Spinal cord (tissue), 9 donors: ENCODE measurements at regions not wholly inside any gene's neighbourhood (a gene's known extent, or its start where the extent isn't known, plus 50 kb on each side); places are given as distances from the start of the nearest gene placed in this dataset.

Experiments used
- DNase-seq, 6 donors: peaks; one replicate each; pipeline versions ENCODE4 v3.0.0 to v3.0.0-alpha.2; 2013 to 2015; ENCODE audit warnings: low spot score in 6 of 6, low read depth in 4 of 6
- H3K27ac ChIP-seq: one replicate; pipeline ENCODE4 v1.5.1; 2013; ENCODE audit warnings: low read depth, low read length, control low read depth
- H3K27me3 ChIP-seq: one replicate; pipeline ENCODE4 v1.6.1; 2013; ENCODE audit warnings: low read length; ENCODE audit not compliant: control insufficient read depth, insufficient read depth
- H3K36me3 ChIP-seq: one replicate; pipeline ENCODE4 v1.6.1; 2013; ENCODE audit warnings: low read length; ENCODE audit not compliant: control insufficient read depth, insufficient read depth
- H3K4me1 ChIP-seq: one replicate; pipeline ENCODE4 v1.6.1; 2013; ENCODE audit warnings: low read length; ENCODE audit not compliant: control insufficient read depth, insufficient read depth
- H3K4me3 ChIP-seq: one replicate; pipeline ENCODE4 v1.5.1; 2013; ENCODE audit warnings: low read depth, low read length, control low read depth
- H3K9me3 ChIP-seq: one replicate; pipeline ENCODE4 v1.6.1; 2013; ENCODE audit warnings: low read length; ENCODE audit not compliant: control insufficient read depth, insufficient read depth
- WGBS: methylation state at CpG from one replicate; pipeline ENCODE4 v1.1.5; 2013; ENCODE audit warnings: missing lambda C conversion rate; ENCODE audit not compliant: insufficient coverage; 5-methylcytosine and 5-hydroxymethylcytosine counted together
- donor health status: healthy.

DNA sequence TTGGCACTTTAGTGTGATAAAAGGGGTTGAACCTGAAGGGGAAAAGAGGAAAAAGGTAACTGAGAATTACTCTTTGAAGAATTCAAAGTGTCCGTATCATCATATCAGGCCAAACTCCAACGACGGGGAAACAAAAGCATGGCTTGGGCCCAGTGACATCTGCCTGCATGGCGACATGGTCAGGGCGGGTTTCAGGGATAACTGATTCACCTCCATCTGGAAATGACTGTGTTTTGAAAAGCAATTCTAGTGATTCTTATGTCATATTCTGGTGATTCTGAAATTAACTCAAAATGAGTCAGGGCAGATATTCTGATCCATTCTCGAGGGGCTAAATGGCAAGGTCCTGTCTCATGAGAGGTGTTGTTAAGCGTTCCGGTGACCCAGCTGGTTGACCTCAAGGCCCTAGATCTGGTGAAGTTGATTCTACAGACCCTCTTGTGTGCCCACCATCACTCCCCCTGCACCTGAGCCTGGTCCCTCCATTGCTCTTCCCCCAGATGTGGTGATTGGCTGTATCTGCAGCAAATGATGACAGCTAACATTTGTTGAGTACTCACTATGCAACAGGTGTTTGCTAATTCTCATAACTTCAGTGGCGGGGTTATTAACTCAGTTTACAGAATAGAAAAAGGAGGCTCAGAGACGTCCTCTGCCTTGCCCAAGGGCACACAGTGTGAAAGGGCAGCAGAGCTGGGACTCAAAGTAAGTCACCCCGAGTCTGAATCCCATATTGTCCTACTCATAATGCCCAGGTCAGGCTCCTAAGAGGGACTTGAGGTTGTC lies 251.8 kb downstream of the MAF start:
- WGBS, result 86% methylated on average over 9 of the region's 11 CpGs

GRCh38 chr16:79347277-79347676 lies 253.3 kb downstream of the MAF start:
- no peak overlapping the region for H3K4me3 ChIP-seq
- WGBS, result 10% methylated on average over 18 of the region's 19 CpGs
- peaks cover 7% of the 10 kb centered on the region for H3K27me3 ChIP-seq
- no peak overlapping the region for H3K27ac ChIP-seq
- no peaks in the 10 kb centered on the region for H3K36me3 ChIP-seq
- DNase-seq, result peak in 2 of 6 donors; percentile 13 to 57
- no peaks in the 10 kb centered on the region for H3K9me3 ChIP-seq
- H3K4me1 ChIP-seq, result peaks cover 8% of the 10 kb centered on the region

More for the DNA sequence above, 251.8 kb downstream of the MAF start:
- Histone ChIP-seq H3K27ac (no peak overlapping the region), H3K4me3 (no peak overlapping the region), H3K27me3 (peaks cover 7% of the 10 kb centered on the region), H3K9me3 (no peaks in the 10 kb centered on the region), H3K36me3 (no peaks in the 10 kb centered on the region), H3K4me1 (peaks cover 8% of the 10 kb centered on the region)
- no peak for DNase-seq

DNA sequence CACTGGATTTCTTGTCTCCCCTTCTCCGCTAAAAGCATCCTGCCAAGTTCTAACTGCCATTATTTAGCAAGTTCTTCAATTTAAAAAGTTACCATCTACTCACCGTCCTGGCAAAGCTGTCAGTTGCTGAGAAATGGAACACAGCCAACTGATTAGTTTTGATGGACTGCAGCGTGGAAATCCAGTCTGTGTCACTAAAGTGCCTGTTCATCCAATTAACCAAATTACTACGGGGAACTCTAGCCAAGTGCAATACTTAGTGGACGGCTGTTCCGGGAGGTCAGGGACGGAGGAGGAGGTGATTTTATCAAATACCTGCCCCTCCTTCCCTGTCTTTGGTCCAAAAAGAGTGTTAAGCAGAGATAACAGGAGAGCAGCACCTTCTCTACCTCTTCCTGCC lies 260.7 kb downstream of the MAF start:
- no peak overlapping the region for H3K4me3 ChIP-seq
- no peaks in the 10 kb centered on the region for H3K9me3 ChIP-seq
- no peaks in the 10 kb centered on the region for H3K27me3 ChIP-seq
- H3K4me1 ChIP-seq, result no peaks in the 10 kb centered on the region
- H3K27ac ChIP-seq, result no peak overlapping the region
- no peaks in the 10 kb centered on the region for H3K36me3 ChIP-seq
- WGBS, result 50% methylated on average over 2 of the region's 7 CpGs
- DNase-seq, result peak in 2 of 6 donors; percentile 35 to 70

GRCh38 chr16:79337906-79338305 lies 262.6 kb downstream of the MAF start:
- Histone ChIP-seq H3K27me3 (no peaks in the 10 kb centered on the region), H3K27ac (no peak overlapping the region), H3K9me3 (no peaks in the 10 kb centered on the region), H3K36me3 (no peaks in the 10 kb centered on the region), H3K4me3 (no peak overlapping the region), H3K4me1 (no peaks in the 10 kb centered on the region)
- 98% methylated on average over 6 of the region's 7 CpGs for WGBS
- DNase-seq, result no peak

- Histone ChIP-seq H3K4me3 (no peak overlapping the region), H3K4me1 (no peaks in the 10 kb centered on the region), H3K9me3 (no peaks in the 10 kb centered on the region), H3K27me3 (no peaks in the 10 kb centered on the region), H3K27ac (no peak overlapping the region), H3K36me3 (no peaks in the 10 kb centered on the region)
- WGBS, result 88% methylated on average over 1 of the region's 6 CpGs
- no peak for DNase-seq
Measured at GRCh38 chr16:79336437-79337229, 263.9 kb downstream of the MAF start.

GRCh38 chr16:79334127-79334526 lies 266.4 kb downstream of the MAF start:
- H3K4me1 ChIP-seq, result no peaks in the 10 kb centered on the region
- peaks cover 3% of the 10 kb centered on the region for H3K27me3 ChIP-seq
- DNase-seq, result no peak
- no peak overlapping the region for H3K4me3 ChIP-seq
- no peaks in the 10 kb centered on the region for H3K9me3 ChIP-seq
- WGBS, result 72% methylated on average over 13 of the region's 13 CpGs
- no peaks in the 10 kb centered on the region for H3K36me3 ChIP-seq
- H3K27ac ChIP-seq, result no peak overlapping the region

DNA sequence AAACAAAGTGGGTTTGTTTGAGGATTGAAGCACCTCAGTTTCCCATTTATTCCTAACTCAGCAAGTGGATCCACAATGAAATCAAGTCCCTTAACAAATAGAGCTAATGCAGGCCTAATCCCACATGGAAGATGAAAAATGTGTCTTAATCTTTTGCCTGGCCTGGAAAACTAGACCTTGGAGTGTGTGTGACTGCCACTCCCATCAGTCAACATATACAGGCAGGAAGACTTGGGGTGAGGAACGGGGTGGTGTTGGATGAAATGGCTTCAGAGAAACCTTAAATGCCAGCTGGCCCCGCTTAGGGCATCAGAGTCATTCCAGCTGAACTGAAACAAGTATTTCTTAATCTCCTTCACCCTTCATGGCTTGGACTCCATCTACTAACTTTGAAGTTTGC lies 269.5 kb downstream of the MAF start:
- Histone ChIP-seq H3K27me3 (peaks cover 8% of the 10 kb centered on the region), H3K9me3 (no peaks in the 10 kb centered on the region), H3K36me3 (no peaks in the 10 kb centered on the region), H3K4me1 (no peaks in the 10 kb centered on the region), H3K4me3 (no peak overlapping the region), H3K27ac (no peak overlapping the region)
- no peak for DNase-seq
- WGBS, result no CpG with 5 or more reads among the region's 2 CpGs

- Histone ChIP-seq H3K27ac (no peak overlapping the region), H3K27me3 (peaks cover 8% of the 10 kb centered on the region), H3K36me3 (no peaks in the 10 kb centered on the region), H3K9me3 (no peaks in the 10 kb centered on the region), H3K4me3 (no peak overlapping the region), H3K4me1 (no peaks in the 10 kb centered on the region)
- WGBS, result 89% methylated on average over 3 of the region's 4 CpGs
- DNase-seq, result no peak
Measured at GRCh38 chr16:79329967-79330366, 270.6 kb downstream of the MAF start.

GRCh38 chr16:79329166-79329521 lies 271.4 kb downstream of the MAF start:
- Histone ChIP-seq H3K4me1 (no peaks in the 10 kb centered on the region), H3K27me3 (peaks cover 8% of the 10 kb centered on the region), H3K36me3 (no peaks in the 10 kb centered on the region), H3K27ac (no peak overlapping the region), H3K4me3 (no peak overlapping the region), H3K9me3 (no peaks in the 10 kb centered on the region)
- no CpG with 5 or more reads among the region's 5 CpGs for WGBS
- DNase-seq, result peak in 1 of 6 donors; percentile 8
